H1 (cell line): ENCODE measurements at regions not wholly inside any gene's neighbourhood (a gene's known extent, or its start where the extent isn't known, plus 50 kb on each side); places are given as distances from the start of the nearest gene placed in this dataset.

Source experiments
- CBX5 ChIP-seq: fragments of 300-800, 300-1000 bp; sonication (generic); IDR thresholded peaks from 2 replicates; pipeline ENCODE4 v1.7.1; 2016; ENCODE audit warnings: antibody characterized with exemption, low read length, low read depth
- CEBPB ChIP-seq: IDR thresholded peaks from 2 replicates; pipeline ENCODE4 v1.6.1; 2012; ENCODE audit warnings: low read depth, low read length
- CHD2 ChIP-seq: IDR thresholded peaks from 2 replicates; pipeline ENCODE4 v1.6.1; 2012; ENCODE audit warnings: low read length, improper control_type of control experiment
- GTF2F1 ChIP-seq: IDR thresholded peaks from 2 replicates; pipeline ENCODE4 v1.6.1; 2012; ENCODE audit warnings: low read depth, low read length, improper control_type of control experiment, borderline replicate concordance
- JUN ChIP-seq: IDR thresholded peaks from 2 replicates; pipeline ENCODE4 v1.6.1; 2011; ENCODE audit warnings: low read depth, mild to moderate bottlenecking, improper control_type of control experiment, low read length
- YY1 ChIP-seq: IDR thresholded peaks from 2 replicates; pipeline ENCODE4 v1.6.1; 2011; ENCODE audit warnings: low read depth, mild to moderate bottlenecking, low read length

- TF ChIP-seq JUN (no peak), YY1 (no peak), CEBPB (no peak), CBX5 (no peak), GTF2F1 (no peak), CHD2 (no peak)
Measured at GRCh38 chr3:166005126-166005525, 167.9 kb upstream of the BCHE start (continued).
